SK-N-SH treated with all-trans-retinoic acid at 6 μM for 48 hours (cell line): ENCODE measurements at regions not wholly inside any gene's neighbourhood (a gene's known extent, or its start where the extent isn't known, plus 50 kb on each side); places are given as distances from the start of the nearest gene placed in this dataset.

Experiments
- GLIS3 ChIP-seq: fragments of 250-450 bp; sonication (Bioruptor Pico); IDR thresholded peaks from 2 replicates; pipeline ENCODE4 v1.5.0; 2020; ENCODE audit warnings: mild to moderate bottlenecking, moderate library complexity
- RARB ChIP-seq: fragments of 250-450 bp; sonication (Bioruptor Pico); IDR thresholded peaks from 2 replicates; pipeline ENCODE4 v1.8.0; 2021; ENCODE audit warnings: mild to moderate bottlenecking, moderate library complexity
- SNAI2 ChIP-seq: fragments of 250-450 bp; sonication (Bioruptor Pico); IDR thresholded peaks from 2 replicates; pipeline ENCODE4 v1.5.0; 2020; ENCODE audit warnings: mild to moderate bottlenecking, moderate library complexity
- TOX ChIP-seq: fragments of 250-450 bp; sonication (Bioruptor Pico); IDR thresholded peaks from 2 replicates; pipeline ENCODE4 v1.8.0; 2021; ENCODE audit warnings: mild to moderate bottlenecking, moderate library complexity, borderline replicate concordance
- ZFP30 ChIP-seq: fragments of 450-650 bp; formaldehyde crosslinking; IDR thresholded peaks from 2 replicates; pipeline ENCODE4 v1.5.0; 2022; ENCODE audit warnings: mild to moderate bottlenecking, moderate library complexity
- ZNF565 ChIP-seq: fragments of 450-650 bp; formaldehyde crosslinking; conservative IDR thresholded peaks from 2 replicates; pipeline ENCODE4 v1.5.0; 2020; ENCODE audit warnings: low read depth, mild to moderate bottlenecking, moderate library complexity
- ZNF70 ChIP-seq: fragments of 450-650 bp; formaldehyde crosslinking; IDR thresholded peaks from 2 replicates; pipeline ENCODE4 v1.5.0; 2020; ENCODE audit warnings: mild to moderate bottlenecking, moderate library complexity
- ZNF8 ChIP-seq: fragments of 450-650 bp; formaldehyde crosslinking; IDR thresholded peaks from 2 replicates; pipeline ENCODE4 v1.5.0; 2020; ENCODE audit warnings: mild to moderate bottlenecking, moderate library complexity
- TF ChIP-seq, protein P1 (sequence below): fragments of 250-450 bp; sonication (Bioruptor Pico); IDR thresholded peaks from 2 replicates; pipeline ENCODE4 v1.5.0; 2020; ENCODE audit warnings: mild to moderate bottlenecking, moderate library complexity
- TF ChIP-seq, protein P2 (sequence below): fragments of 250-450 bp; sonication (Bioruptor Pico); IDR thresholded peaks from 2 replicates; pipeline ENCODE4 v1.8.0; 2020; ENCODE audit warnings: mild to moderate bottlenecking, moderate library complexity, borderline replicate concordance
- TF ChIP-seq, protein P3 (sequence below): fragments of 250-450 bp; sonication (Bioruptor Pico); IDR thresholded peaks from 2 replicates; pipeline ENCODE4 v1.8.0; 2021; ENCODE audit warnings: low read depth, mild to moderate bottlenecking, moderate library complexity, borderline replicate concordance
- TF ChIP-seq, protein P4 (sequence below): fragments of 250-450 bp; sonication (Bioruptor Pico); IDR thresholded peaks from 2 replicates; pipeline ENCODE4 v1.5.1; 2020; ENCODE audit warnings: low read depth, mild to moderate bottlenecking, moderate library complexity

DNA sequence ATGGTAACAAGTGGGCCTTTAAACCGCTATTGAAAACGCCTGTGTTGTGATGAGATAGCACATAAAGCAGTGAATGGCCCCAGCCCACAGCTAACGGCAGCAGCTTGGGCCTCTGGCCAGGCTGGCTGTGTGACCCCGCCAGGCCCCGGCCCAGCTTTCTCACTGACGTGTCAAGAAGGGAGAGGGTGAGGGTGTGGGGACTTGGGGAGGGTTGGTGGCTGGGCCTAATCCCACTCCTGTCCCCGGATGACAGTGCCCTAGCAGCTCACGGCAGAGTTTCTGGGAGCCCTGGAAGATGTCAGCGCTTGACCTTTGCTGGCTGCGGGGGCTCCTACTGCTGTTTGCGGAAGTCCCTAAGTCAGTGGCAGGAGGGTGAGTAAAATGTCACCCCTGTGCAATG, 88.9 kb upstream of the SHH start:
- TF ChIP-seq ZNF565 (CRISPR knock-in tag) (no peak), ZNF70 (no peak), ZFP30 (CRISPR knock-in tag) (no peak), TOX (CRISPR knock-in tag) (no peak), GLIS3 (CRISPR knock-in tag) (no peak), RARB (no peak), SNAI2 (CRISPR knock-in tag) (no peak), ZNF8 (CRISPR knock-in tag) (no peak)
- TF ChIP-seq, protein P1, sequence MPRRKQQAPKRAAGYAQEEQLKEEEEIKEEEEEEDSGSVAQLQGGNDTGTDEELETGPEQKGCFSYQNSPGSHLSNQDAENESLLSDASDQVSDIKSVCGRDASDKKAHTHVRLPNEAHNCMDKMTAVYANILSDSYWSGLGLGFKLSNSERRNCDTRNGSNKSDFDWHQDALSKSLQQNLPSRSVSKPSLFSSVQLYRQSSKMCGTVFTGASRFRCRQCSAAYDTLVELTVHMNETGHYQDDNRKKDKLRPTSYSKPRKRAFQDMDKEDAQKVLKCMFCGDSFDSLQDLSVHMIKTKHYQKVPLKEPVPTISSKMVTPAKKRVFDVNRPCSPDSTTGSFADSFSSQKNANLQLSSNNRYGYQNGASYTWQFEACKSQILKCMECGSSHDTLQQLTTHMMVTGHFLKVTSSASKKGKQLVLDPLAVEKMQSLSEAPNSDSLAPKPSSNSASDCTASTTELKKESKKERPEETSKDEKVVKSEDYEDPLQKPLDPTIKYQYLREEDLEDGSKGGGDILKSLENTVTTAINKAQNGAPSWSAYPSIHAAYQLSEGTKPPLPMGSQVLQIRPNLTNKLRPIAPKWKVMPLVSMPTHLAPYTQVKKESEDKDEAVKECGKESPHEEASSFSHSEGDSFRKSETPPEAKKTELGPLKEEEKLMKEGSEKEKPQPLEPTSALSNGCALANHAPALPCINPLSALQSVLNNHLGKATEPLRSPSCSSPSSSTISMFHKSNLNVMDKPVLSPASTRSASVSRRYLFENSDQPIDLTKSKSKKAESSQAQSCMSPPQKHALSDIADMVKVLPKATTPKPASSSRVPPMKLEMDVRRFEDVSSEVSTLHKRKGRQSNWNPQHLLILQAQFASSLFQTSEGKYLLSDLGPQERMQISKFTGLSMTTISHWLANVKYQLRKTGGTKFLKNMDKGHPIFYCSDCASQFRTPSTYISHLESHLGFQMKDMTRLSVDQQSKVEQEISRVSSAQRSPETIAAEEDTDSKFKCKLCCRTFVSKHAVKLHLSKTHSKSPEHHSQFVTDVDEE (CRISPR knock-in tag): no peak
- TF ChIP-seq, protein P2, sequence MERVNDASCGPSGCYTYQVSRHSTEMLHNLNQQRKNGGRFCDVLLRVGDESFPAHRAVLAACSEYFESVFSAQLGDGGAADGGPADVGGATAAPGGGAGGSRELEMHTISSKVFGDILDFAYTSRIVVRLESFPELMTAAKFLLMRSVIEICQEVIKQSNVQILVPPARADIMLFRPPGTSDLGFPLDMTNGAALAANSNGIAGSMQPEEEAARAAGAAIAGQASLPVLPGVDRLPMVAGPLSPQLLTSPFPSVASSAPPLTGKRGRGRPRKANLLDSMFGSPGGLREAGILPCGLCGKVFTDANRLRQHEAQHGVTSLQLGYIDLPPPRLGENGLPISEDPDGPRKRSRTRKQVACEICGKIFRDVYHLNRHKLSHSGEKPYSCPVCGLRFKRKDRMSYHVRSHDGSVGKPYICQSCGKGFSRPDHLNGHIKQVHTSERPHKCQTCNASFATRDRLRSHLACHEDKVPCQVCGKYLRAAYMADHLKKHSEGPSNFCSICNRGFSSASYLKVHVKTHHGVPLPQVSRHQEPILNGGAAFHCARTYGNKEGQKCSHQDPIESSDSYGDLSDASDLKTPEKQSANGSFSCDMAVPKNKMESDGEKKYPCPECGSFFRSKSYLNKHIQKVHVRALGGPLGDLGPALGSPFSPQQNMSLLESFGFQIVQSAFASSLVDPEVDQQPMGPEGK (CRISPR knock-in tag): no peak
- TF ChIP-seq, protein P3, sequence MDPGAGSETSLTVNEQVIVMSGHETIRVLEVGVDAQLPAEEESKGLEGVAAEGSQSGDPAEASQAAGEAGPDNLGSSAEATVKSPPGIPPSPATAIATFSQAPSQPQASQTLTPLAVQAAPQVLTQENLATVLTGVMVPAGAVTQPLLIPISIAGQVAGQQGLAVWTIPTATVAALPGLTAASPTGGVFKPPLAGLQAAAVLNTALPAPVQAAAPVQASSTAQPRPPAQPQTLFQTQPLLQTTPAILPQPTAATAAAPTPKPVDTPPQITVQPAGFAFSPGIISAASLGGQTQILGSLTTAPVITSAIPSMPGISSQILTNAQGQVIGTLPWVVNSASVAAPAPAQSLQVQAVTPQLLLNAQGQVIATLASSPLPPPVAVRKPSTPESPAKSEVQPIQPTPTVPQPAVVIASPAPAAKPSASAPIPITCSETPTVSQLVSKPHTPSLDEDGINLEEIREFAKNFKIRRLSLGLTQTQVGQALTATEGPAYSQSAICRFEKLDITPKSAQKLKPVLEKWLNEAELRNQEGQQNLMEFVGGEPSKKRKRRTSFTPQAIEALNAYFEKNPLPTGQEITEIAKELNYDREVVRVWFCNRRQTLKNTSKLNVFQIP (CRISPR knock-in tag): no peak
- TF ChIP-seq, protein P4, sequence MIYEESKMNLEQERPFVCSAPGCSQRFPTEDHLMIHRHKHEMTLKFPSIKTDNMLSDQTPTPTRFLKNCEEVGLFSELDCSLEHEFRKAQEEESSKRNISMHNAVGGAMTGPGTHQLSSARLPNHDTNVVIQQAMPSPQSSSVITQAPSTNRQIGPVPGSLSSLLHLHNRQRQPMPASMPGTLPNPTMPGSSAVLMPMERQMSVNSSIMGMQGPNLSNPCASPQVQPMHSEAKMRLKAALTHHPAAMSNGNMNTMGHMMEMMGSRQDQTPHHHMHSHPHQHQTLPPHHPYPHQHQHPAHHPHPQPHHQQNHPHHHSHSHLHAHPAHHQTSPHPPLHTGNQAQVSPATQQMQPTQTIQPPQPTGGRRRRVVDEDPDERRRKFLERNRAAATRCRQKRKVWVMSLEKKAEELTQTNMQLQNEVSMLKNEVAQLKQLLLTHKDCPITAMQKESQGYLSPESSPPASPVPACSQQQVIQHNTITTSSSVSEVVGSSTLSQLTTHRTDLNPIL (CRISPR knock-in tag): no peak
